HAP-1 (cell line): ENCODE measurements at regions not wholly inside any gene's neighbourhood (a gene's known extent, or its start where the extent isn't known, plus 50 kb on each side); places are given as distances from the start of the nearest gene placed in this dataset.
"Not testable (repeated sequence)": the region's sequence is repeated elsewhere in the genome, so short reads cannot be mapped to it uniquely, and the experiment has no call there.

ENCODE experiments used
- DNase-seq, 2 experiments: peaks; one replicate each; pipeline ENCODE4 v3.0.0-alpha.2; 2016 to 2020; ENCODE audit warnings: low spot score in 2 of 2
- H3K27me3 ChIP-seq: fragments of 250-450 bp; sonication (Bioruptor Pico); 2 replicates; pipeline ENCODE4 v1.5.1; 2020; ENCODE audit warnings: low read depth, mild to moderate bottlenecking, moderate library complexity
- H3K36me3 ChIP-seq: fragments of 250-450 bp; sonication (Bioruptor Pico); replicated peaks from 2 replicates; pipeline ENCODE4 v1.5.1; 2020; ENCODE audit warnings: mild to moderate bottlenecking
- H3K4me1 ChIP-seq: fragments of 250-450 bp; sonication (Bioruptor Pico); 2 replicates; pipeline ENCODE4 v1.5.1; 2020; ENCODE audit warnings: mild to moderate bottlenecking
- H3K4me3 ChIP-seq: fragments of 250-450 bp; sonication (Bioruptor Pico); 2 replicates; pipeline ENCODE4 v1.5.1; 2020; ENCODE audit warnings: mild to moderate bottlenecking, moderate library complexity
- H3K9me3 ChIP-seq: fragments of 250-450 bp; sonication (Bioruptor Pico); 2 replicates; pipeline ENCODE4 v1.5.1; 2020; ENCODE audit warnings: mild to moderate bottlenecking, moderate library complexity
- in situ Hi-C: fragments of 300-500 bp; cut with MboI; formaldehyde crosslinking; loops from 3 replicates; pipeline ENCODE4 v1.14.3; 2020; ENCODE audit warnings: low sequenced_read_pairs, inconsistent platforms, mixed read lengths

DNA sequence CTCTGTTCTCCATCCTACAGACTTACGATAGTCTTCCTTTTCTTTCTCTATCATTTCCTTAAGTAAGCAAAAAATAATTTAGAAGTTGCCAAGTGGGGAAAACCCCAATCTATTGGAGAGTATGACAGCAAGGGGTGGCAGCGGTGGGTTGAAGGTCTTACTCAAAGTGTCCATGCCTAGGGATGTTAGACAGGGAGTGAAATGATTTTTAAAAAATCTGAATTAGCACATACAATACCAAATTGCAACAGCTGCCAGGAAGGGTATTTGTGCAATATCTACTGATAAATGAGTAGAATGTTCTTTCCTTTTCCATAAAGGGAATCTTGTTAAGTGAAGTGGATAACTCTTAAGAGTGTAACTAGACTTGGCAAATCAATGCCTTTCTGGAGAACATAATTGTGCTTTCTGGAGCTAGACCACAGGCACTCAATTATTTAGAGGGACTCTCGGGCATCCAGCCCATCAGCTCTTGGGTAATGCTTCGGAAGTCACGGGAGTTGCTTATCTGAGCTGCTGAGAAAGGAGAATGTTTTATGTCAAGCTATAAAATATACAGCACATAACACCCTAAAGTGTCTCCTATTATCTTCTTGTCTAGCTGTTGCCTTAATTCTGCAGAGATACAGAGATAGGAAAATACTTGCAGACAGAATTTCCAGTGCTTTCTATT lies 151.5 kb downstream of the KCNJ2 start:
- no peak overlapping the region for H3K4me3 ChIP-seq

DNA sequence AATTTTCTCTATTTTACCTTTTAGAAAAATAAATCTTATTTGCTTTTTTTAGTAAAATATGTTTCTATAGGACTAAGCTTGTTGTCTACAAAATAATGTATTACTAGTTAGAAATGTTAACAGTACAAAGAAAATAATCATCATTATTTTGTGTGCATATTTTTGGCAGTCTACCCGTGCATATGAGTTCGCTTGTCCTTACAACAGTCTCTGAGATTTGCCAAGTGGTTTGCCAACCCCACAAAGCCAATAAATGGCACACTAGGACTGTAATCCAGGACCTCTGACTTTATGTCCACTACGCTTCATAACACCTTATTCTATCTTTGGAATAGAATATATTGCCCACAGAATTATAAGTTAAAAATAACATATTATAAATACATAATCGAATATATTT lies 152.0 kb downstream of the KCNJ2 start:
- in situ Hi-C loops: no loop called here
- Histone ChIP-seq H3K36me3 (no peaks in the 10 kb centered on the region), H3K27me3 (no peaks in the 10 kb centered on the region), H3K4me1 (no peaks in the 10 kb centered on the region), H3K4me3 (no peak overlapping the region), H3K9me3 (no peaks in the 10 kb centered on the region)
- DNase-seq: no peak

More for the DNA sequence above, 151.5 kb downstream of the KCNJ2 start:
- Histone ChIP-seq H3K27me3 (no peaks in the 10 kb centered on the region), H3K4me1 (no peaks in the 10 kb centered on the region), H3K9me3 (no peaks in the 10 kb centered on the region), H3K36me3 (no peaks in the 10 kb centered on the region)
- in situ Hi-C loops: no loop called here
- DNase-seq: no peak

DNA sequence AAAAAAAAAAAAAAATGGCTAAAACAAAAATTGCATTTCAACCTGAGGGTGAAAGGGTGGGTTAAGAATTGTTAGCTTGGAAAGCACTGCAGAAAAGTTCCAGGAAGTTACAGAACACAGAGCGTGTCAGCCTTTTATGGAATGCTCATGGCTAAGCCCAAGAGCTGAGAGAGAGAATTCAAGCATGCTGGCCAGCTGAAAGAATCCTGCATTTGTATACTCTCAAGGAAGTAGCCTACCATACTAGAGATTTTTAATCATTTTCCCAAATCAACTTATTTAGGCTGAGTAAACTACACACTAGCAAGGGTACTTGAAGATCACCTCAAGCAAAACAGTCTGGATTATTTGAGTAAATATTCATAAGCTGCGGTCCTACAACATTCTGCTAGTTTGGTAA lies 153.9 kb downstream of the KCNJ2 start:
- Histone ChIP-seq H3K36me3 (no peaks in the 10 kb centered on the region), H3K27me3 (no peaks in the 10 kb centered on the region), H3K4me3 (no peak overlapping the region), H3K4me1 (no peaks in the 10 kb centered on the region), H3K9me3 (no peaks in the 10 kb centered on the region)
- in situ Hi-C loops: no loop called here
- DNase-seq: no peak

DNA sequence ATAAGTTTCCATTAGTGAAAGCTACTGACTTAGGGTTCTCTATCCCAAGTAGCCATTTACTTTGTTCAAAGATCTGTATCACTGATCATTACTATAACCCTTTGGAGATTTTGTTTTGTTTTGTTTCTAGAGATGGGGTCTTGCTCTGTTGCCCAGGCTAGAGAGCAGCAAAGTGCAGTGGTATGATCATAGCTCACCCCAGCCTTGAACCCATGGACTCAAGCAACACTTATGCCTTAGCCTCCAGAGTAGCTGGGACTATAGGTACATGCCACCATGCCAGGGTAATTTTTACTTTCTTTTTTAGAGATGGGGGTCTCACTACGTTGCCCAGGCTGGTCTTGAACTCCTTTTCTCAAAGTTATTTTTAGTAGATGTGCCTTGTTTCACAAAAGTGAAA lies 154.7 kb downstream of the KCNJ2 start:
- Histone ChIP-seq H3K4me1 (no peaks in the 10 kb centered on the region), H3K36me3 (no peaks in the 10 kb centered on the region), H3K4me3 (no peak overlapping the region), H3K27me3 (no peaks in the 10 kb centered on the region), H3K9me3 (no peaks in the 10 kb centered on the region)
- in situ Hi-C loops: no loop called here
- DNase-seq: no peak

DNA sequence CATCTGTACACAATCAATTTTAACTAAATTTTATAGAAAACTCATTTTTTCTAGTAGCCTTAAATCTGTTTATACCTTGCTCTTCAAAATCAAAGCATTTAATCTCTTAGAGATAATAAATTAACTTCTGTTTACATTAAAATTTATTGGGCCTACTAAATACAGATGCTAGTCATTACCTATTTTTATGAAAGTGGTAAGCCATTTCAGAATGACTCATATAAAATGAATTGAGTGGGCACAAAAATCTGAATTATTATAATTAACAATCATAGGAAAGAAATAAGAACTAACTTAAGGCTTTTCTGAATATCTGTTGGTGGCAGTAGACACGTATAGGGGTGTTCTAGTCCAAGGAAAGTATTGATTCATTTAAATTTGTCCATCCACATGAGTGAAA lies 157.9 kb downstream of the KCNJ2 start:
- DNase-seq: no peak
- Histone ChIP-seq H3K4me3 (no peak overlapping the region), H3K27me3 (no peaks in the 10 kb centered on the region), H3K9me3 (no peaks in the 10 kb centered on the region), H3K4me1 (no peaks in the 10 kb centered on the region), H3K36me3 (no peaks in the 10 kb centered on the region)
- in situ Hi-C loops: no loop called here

DNA sequence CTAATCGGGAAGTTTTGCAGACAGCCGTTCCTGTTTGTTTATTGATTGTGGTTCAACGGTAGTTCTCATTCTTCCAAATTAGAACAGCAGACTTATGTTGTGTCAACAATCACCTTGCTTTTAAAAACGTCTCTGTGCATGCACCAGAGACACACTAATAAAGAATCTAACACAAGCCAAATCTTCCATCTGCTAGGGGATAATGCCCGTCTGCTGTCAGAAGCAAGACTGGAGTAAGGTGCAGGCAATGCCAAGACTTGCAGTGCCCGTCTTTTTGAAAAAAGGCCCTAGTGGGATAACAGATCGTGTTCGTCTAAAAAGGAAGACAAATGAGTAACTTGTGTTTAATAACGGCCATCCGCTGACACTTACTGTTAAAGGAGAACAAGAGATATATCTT lies 158.4 kb downstream of the KCNJ2 start:
- in situ Hi-C loops: no loop called here
- Histone ChIP-seq H3K9me3 (no peaks in the 10 kb centered on the region), H3K4me1 (no peaks in the 10 kb centered on the region), H3K27me3 (no peaks in the 10 kb centered on the region), H3K4me3 (no peak overlapping the region), H3K36me3 (no peaks in the 10 kb centered on the region)
- no peak for DNase-seq

DNA sequence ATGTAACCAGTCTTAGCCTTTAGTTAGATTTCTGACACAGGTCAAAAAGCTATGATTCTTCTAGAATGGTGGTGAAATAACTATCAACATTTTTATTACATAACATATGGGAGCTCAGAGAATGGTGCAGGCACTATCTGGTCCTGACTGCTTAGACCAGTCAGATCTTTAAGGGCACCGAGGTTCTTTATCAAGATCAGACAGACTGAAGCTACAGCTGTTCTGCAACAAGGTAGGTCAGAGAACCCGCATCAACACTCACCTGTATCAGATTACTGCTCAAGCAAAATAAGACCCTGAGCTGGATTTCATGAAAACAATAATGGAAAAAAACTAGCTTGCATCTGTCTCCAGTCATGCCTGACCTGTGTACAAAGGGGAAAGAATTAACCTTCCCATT lies 160.4 kb downstream of the KCNJ2 start:
- Histone ChIP-seq H3K4me1 (no peaks in the 10 kb centered on the region), H3K36me3 (no peaks in the 10 kb centered on the region), H3K27me3 (no peaks in the 10 kb centered on the region), H3K9me3 (no peaks in the 10 kb centered on the region), H3K4me3 (no peak overlapping the region)
- no peak for DNase-seq
- in situ Hi-C loops: no loop called here

DNA sequence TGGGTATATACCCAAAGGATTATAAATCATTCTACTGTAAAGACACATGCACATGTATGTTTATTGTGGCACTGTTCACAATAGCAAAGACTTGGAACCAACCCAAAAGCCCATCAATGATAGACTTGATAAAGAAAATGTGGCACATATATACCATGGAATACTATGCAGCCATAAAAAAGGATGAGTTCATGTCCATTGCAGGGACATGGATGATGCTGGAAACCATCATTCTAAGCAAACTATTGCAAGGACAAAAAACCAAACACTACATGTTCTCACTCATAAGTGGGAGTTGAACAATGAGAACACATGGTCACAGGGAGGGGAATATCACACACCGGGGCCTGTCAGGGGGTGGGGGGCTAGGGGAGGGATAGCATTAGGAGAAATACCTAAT lies 161.7 kb downstream of the KCNJ2 start:
- H3K4me1 ChIP-seq, in situ Hi-C loops, H3K27me3 ChIP-seq, H3K36me3 ChIP-seq, H3K4me3 ChIP-seq, H3K9me3 ChIP-seq, DNase-seq: not testable (repeated sequence)

DNA sequence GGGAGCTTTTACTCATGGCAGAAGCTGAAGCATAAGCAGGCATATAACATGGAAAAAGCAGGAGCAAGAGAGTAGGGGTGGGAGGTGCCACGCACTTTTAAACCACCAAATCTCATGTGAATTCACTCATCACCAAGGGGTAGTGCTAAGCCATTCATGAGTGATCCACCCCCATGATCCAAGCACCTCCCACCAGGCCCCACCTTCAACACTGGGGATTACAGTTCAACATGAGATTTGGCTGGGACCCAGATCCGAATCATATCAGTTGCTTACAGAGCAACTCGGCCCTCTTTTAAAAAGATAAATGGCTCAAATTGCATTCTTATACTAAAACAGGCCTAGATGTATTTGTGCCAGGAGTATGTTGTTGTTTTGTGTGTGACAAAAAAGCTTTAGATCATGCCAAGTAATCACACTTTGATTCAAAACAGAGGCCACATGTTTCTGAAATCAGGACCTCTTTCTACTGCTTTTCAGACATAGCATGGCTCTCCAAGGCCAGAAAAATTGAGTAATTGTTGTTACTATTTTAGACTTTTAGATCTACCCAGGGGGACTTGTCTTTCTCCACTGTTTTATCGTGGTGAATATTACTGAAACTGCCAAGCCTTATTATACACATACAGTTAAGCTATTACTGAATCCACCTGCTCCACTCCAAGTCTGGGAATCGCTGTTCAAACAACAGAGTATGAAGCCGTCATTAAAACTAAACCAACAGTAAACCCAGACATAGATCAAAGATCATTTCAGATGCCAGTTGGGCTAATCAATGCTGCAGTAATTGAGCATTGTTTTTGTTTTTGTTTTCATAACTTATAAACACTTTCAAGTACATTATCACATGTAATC lies 163.3 kb downstream of the KCNJ2 start:
- H3K9me3 ChIP-seq: no peaks in the 10 kb centered on the region
- no peaks in the 10 kb centered on the region for H3K36me3 ChIP-seq
- H3K4me3 ChIP-seq: no peak overlapping the region
- in situ Hi-C loops: no loop called here
- H3K4me1 ChIP-seq: no peaks in the 10 kb centered on the region
- no peaks in the 10 kb centered on the region for H3K27me3 ChIP-seq
- no peak for DNase-seq

DNA sequence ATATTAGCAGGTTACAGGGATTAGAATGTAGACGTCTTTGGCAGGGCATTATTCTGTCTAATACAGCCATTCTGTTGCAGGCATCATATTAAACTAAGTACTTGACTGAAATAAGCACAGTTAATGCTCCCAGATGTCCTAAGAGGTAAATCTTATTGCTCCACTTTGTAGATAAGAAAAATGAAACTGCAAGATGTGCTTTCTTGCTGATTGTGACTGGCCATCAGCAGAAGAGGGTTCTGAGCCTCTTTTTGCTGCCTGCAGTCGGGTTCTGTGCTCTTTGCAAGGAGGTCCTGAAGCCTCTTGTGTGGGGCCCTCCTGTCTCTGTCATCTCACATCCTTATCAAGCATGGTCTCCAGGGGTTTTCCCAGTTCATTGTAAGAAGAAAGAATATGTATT lies 167.1 kb downstream of the KCNJ2 start:
- Histone ChIP-seq H3K9me3 (no peaks in the 10 kb centered on the region), H3K4me1 (no peaks in the 10 kb centered on the region), H3K27me3 (no peaks in the 10 kb centered on the region), H3K36me3 (no peaks in the 10 kb centered on the region), H3K4me3 (no peak overlapping the region)
- DNase-seq: no peak
- in situ Hi-C loops: no loop called here

DNA sequence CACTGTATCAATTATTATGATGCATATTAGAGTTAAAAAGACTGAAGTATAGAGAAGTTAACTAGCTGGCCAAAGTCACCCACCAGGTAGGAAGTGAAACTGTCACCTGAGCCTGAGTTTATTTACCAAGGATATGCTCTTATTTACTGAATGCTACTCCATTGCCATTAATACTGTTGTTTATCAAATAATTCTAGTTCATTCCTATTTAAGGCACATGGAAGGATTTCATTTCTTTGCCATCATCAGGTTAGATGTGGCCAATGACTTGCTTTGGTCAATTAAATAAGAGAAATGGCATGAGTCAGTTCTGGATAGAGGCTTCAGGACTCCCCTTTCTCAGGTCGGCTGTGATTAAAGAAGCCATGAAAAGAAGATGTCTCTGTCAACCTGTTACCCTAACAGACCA lies 169.6 kb downstream of the KCNJ2 start:
- Histone ChIP-seq H3K4me3 (no peak overlapping the region), H3K36me3 (no peaks in the 10 kb centered on the region), H3K4me1 (no peaks in the 10 kb centered on the region), H3K9me3 (no peaks in the 10 kb centered on the region), H3K27me3 (no peaks in the 10 kb centered on the region)
- no peak for DNase-seq
- in situ Hi-C loops: no loop called here

DNA sequence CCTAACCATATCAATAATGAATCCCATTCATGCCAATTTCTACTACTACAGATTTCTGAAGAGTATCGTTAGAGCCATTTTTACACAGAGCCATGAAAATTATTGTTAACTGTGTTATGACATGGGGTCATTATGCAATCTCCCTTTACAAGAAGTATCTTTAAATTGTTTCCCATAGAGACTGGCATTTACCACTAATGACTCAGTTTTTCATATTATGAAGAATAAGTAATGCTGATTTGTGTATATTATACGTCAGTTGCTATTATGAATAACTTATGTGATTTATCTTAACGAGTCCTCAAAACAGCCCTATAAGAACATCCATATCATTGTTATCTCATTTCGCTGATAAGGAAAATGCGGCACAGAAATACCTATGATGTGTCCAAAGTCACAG lies 173.8 kb downstream of the KCNJ2 start:
- Histone ChIP-seq H3K4me3 (no peak overlapping the region), H3K9me3 (no peaks in the 10 kb centered on the region), H3K27me3 (no peaks in the 10 kb centered on the region), H3K36me3 (no peaks in the 10 kb centered on the region), H3K4me1 (no peaks in the 10 kb centered on the region)
- in situ Hi-C loops: no loop called here
- DNase-seq: no peak

DNA sequence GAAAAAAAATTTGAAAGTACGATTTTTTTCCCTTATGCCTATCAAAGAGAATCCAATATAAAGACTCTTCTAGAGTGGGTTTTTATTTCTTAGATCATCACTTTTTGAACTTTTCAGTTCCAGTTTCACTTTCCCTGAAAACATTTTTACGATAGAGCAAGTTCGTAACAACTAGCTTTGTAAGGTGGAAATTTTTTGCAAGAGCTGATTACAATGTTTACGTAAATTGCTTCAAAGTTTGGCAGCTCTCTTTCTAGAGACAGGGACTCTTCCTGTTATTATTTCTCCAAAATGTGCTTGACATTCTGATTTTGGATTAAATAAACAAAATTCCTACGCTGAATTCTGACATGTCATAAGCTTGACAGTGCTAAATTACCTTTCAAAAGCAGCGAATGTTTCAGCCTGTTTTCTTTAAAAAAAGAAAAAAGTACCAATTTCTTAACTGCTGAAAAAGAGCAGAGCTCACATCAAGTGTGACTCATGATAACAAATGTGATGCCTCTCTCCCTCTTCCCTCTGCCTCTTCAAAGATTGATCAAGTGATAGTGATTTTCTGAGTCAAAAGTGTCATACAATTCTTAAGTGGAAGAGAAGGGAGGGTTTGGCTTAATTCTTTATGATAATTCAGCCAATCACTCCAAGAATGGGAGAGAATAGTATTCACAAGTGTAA lies 175.2 kb downstream of the KCNJ2 start:
- no peak overlapping the region for H3K4me3 ChIP-seq
- DNase-seq: no peak
- H3K36me3 ChIP-seq: no peaks in the 10 kb centered on the region
- no peaks in the 10 kb centered on the region for H3K27me3 ChIP-seq
- in situ Hi-C loops: no loop called here
- H3K9me3 ChIP-seq: no peaks in the 10 kb centered on the region
- H3K4me1 ChIP-seq: no peaks in the 10 kb centered on the region

DNA sequence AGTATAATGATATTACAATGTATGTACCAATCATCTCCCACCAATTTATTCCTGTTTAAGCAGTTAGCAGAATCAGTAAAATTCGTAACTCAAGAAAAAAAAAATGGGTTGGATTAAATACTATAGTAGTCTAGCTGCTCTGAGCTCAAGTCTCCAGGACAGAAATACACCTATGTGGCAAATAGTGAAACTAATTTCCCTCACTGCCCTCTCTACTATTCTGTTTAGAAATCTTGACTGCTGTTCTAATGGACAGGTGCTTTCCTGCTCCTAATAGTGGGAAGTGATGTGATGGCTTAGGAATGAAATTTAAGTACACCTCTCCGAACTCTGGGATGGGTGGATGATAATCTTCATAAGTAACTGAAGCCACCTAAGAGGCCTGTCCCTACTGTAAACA lies 175.7 kb downstream of the KCNJ2 start:
- no peaks in the 10 kb centered on the region for H3K9me3 ChIP-seq
- H3K4me3 ChIP-seq: no peak overlapping the region
- no peak for DNase-seq
- H3K4me1 ChIP-seq: no peaks in the 10 kb centered on the region
- H3K27me3 ChIP-seq: no peaks in the 10 kb centered on the region
- H3K36me3 ChIP-seq: no peaks in the 10 kb centered on the region
- in situ Hi-C loops: no loop called here
